B cell (primary cell): ENCODE measurements at regions not wholly inside any gene's neighbourhood (a gene's known extent, or its start where the extent isn't known, plus 50 kb on each side); places are given as distances from the start of the nearest gene placed in this dataset.

Experiments
- ATAC-seq: fragments of 200-7000 bp; cut with Tn5 transposase; one replicate; pipeline ENCODE4 v1.10.0; 2021; ENCODE audit warnings: low read depth, mild to moderate bottlenecking, moderate number of reproducible peaks, moderate library complexity
- CTCF ChIA-PET: fragments of 350-600 bp; sonication (Branson Sonifier 250); formaldehyde crosslinking; loops from one replicate; lab custom pipeline; 2021; ENCODE audit warnings: antibody characterized with exemption, inconsistent platforms; lab: Charles Lee
- POLR2A ChIA-PET: fragments of 350-600 bp; sonication (Branson Sonifier 250); formaldehyde crosslinking; loops from one replicate; lab custom pipeline; 2021; ENCODE audit warnings: antibody characterized with exemption; lab: Charles Lee
- DNase-seq: peaks from one replicate; pipeline ENCODE4 v3.0.0; 2013
- H2AFZ ChIP-seq: 2 replicates; pipeline ENCODE4 v1.6.1; 2012; ENCODE audit warnings: mild to moderate bottlenecking, low read depth, low read length; ENCODE audit not compliant: insufficient read depth, poor library complexity, severe bottlenecking
- H3K27ac ChIP-seq, 2 donors: 1 replicate in 1 of 2; 2 replicates in 1 of 2; pipeline ENCODE4 v1.5.1; 2012 to 2013; ENCODE audit warnings: low read length in 2 of 2, mild to moderate bottlenecking in 2 of 2, moderate library complexity in 1 of 2
- H3K27me3 ChIP-seq, 4 experiments: fragments of 200-600 bp in 1 of 4; sonication (generic) in 1 of 4; replicated peaks in 1 of 4; 1 replicate in 2 of 4; 2 replicates in 2 of 4; pipeline versions ENCODE4 v1.6.1 to v1.7.0; 2013 to 2016; ENCODE audit warnings: low read length in 3 of 4, mild to moderate bottlenecking in 2 of 4, mixed read lengths in 1 of 4, moderate library complexity in 1 of 4; ENCODE audit not compliant: insufficient read depth in 4 of 4, control insufficient read depth in 3 of 4; ENCODE audit errors: control extremely low read depth in 1 of 4
- H3K36me3 ChIP-seq, 2 experiments: replicated peaks in 1 of 2; 1 replicate in 1 of 2; 2 replicates in 1 of 2; pipeline versions ENCODE4 v1.6.1 to v1.7.1; 2013; ENCODE audit warnings: low read length in 1 of 2; ENCODE audit not compliant: insufficient read depth in 2 of 2, control insufficient read depth in 1 of 2; ENCODE audit errors: control extremely low read depth in 1 of 2, extremely low read depth in 1 of 2
- H3K4me1 ChIP-seq, 2 donors: fragments of 200-600 bp in 1 of 2; sonication (generic) in 1 of 2; 1 replicate in 1 of 2; 2 replicates in 1 of 2; pipeline versions ENCODE4 v1.5.1 to v1.6.1; 2013 to 2017; ENCODE audit warnings: low read length in 2 of 2; ENCODE audit not compliant: control insufficient read depth in 2 of 2, insufficient read depth in 2 of 2
- H3K4me2 ChIP-seq: replicated peaks from 2 replicates; pipeline ENCODE3; 2012; ENCODE audit warnings: mild to moderate bottlenecking, low read depth, low read length; ENCODE audit not compliant: poor library complexity, severe bottlenecking
- H3K4me3 ChIP-seq, 5 experiments: fragments of 200-600 bp in 1 of 5; sonication (generic) in 1 of 5; 1 replicate in 3 of 5; 2 replicates in 2 of 5; pipeline versions ENCODE4 v1.5.1 to v1.7.0; 2011 to 2016; ENCODE audit warnings: low read length in 4 of 5, mild to moderate bottlenecking in 4 of 5, low read depth in 2 of 5, control low read depth in 1 of 5, moderate library complexity in 1 of 5; ENCODE audit not compliant: insufficient read depth in 1 of 5; ENCODE audit errors: control extremely low read depth in 1 of 5, extremely low read depth in 1 of 5
- H3K79me2 ChIP-seq: fragments of 200-600 bp; sonication (generic); one replicate; pipeline ENCODE4 v1.6.0; 2016; ENCODE audit warnings: low read length; ENCODE audit not compliant: control insufficient read depth, insufficient read depth
- H3K9ac ChIP-seq: fragments of 200-600 bp; sonication (generic); 2 replicates; pipeline ENCODE4 v1.6.1; 2017; ENCODE audit warnings: mild to moderate bottlenecking, low read length, moderate library complexity
- H3K9me3 ChIP-seq, 3 donors: one replicate each; pipeline versions ENCODE4 v1.6.1 to v1.7.1; 2013; ENCODE audit warnings: low read length in 2 of 3; ENCODE audit not compliant: control insufficient read depth in 2 of 3, insufficient read depth in 1 of 3; ENCODE audit errors: control extremely low read depth in 1 of 3
- H4K20me1 ChIP-seq: 2 replicates; pipeline ENCODE4 v1.6.0; 2012; ENCODE audit warnings: mild to moderate bottlenecking, low read length; ENCODE audit not compliant: insufficient read depth, control insufficient read depth, poor library complexity, severe bottlenecking
- H3K27ac Mint-ChIP-seq: one replicate; pipeline ENCODE4 v1.8.0; 2021; ENCODE audit warnings: mixed read lengths
- H3K27me3 Mint-ChIP-seq: one replicate; pipeline ENCODE4 v1.8.0; 2021; ENCODE audit warnings: mixed read lengths
- H3K4me1 Mint-ChIP-seq: one replicate; pipeline ENCODE4 v1.8.0; 2021; ENCODE audit warnings: mixed read lengths
- H3K4me3 Mint-ChIP-seq: one replicate; pipeline ENCODE4 v1.8.0; 2021; ENCODE audit warnings: mixed read lengths
- H3K9me3 Mint-ChIP-seq: one replicate; pipeline ENCODE4 v1.8.0; 2022; ENCODE audit warnings: mixed read lengths; ENCODE audit not compliant: insufficient read depth
- EZH2 ChIP-seq: IDR thresholded peaks from 2 replicates; pipeline ENCODE4 v1.6.1; 2012; ENCODE audit warnings: borderline replicate concordance, low read depth, mild to moderate bottlenecking, moderate library complexity, low read length; ENCODE audit not compliant: insufficient read depth, poor library complexity, severe bottlenecking
- WGBS: methylation state at CpG from one replicate; pipeline ENCODE4 v1.1.5; 2013; ENCODE audit warnings: missing lambda C conversion rate; ENCODE audit not compliant: insufficient coverage; 5-methylcytosine and 5-hydroxymethylcytosine counted together
- intact Hi-C: fragments of 100-400 bp; cut with micrococcal nuclease; formaldehyde crosslinking; loops from one replicate; pipeline ENCODE4 v1.10.0; 2022
- TF ChIP-seq, protein P1 (sequence below): fragments of 200-600 bp; IDR thresholded peaks from one replicate; pipeline ENCODE4 v1.8.0; 2022; ENCODE audit warnings: antibody characterized with exemption, mild to moderate bottlenecking

GRCh38 chr10:84059526-84059925 lies 79.8 kb upstream of the GHITM start:
- Histone ChIP-seq H3K27me3 (peaks cover 0 to 3% (median 0%) of the 10 kb centered on the region in 4 experiments), H4K20me1 (no peaks in the 10 kb centered on the region), H3K79me2 (no peaks in the 10 kb centered on the region), H3K9me3 (peaks cover 0 to 3% (median 0%) of the 10 kb centered on the region in 3 donors), H3K4me1 (no peaks in the 10 kb centered on the region), H3K9ac (no peak overlapping the region), H3K36me3 (no peaks in the 10 kb centered on the region), H3K27ac (no peak overlapping the region), H2AFZ (no peak overlapping the region), H3K4me3 (no peak overlapping the region), H3K4me2 (no peak overlapping the region)
- H3K27ac Mint-ChIP-seq = no peak overlapping the region
- WGBS = 78% methylated on average over 3 of the region's 3 CpGs
- no peaks in the 10 kb centered on the region for H3K4me1 Mint-ChIP-seq
- ChIA-PET CTCF (no interaction called here), POLR2A (no interaction called here)
- no peak overlapping the region for H3K4me3 Mint-ChIP-seq
- DNase-seq (no peak), ATAC-seq (no peak)
- TF ChIP-seq, protein P1, sequence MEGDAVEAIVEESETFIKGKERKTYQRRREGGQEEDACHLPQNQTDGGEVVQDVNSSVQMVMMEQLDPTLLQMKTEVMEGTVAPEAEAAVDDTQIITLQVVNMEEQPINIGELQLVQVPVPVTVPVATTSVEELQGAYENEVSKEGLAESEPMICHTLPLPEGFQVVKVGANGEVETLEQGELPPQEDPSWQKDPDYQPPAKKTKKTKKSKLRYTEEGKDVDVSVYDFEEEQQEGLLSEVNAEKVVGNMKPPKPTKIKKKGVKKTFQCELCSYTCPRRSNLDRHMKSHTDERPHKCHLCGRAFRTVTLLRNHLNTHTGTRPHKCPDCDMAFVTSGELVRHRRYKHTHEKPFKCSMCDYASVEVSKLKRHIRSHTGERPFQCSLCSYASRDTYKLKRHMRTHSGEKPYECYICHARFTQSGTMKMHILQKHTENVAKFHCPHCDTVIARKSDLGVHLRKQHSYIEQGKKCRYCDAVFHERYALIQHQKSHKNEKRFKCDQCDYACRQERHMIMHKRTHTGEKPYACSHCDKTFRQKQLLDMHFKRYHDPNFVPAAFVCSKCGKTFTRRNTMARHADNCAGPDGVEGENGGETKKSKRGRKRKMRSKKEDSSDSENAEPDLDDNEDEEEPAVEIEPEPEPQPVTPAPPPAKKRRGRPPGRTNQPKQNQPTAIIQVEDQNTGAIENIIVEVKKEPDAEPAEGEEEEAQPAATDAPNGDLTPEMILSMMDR = no peak
- no peak for TF ChIP-seq EZH2
- intact Hi-C loops = no loop called here
- H3K27me3 Mint-ChIP-seq = peaks cover 14% of the 10 kb centered on the region
- no peaks in the 10 kb centered on the region for H3K9me3 Mint-ChIP-seq

DNA sequence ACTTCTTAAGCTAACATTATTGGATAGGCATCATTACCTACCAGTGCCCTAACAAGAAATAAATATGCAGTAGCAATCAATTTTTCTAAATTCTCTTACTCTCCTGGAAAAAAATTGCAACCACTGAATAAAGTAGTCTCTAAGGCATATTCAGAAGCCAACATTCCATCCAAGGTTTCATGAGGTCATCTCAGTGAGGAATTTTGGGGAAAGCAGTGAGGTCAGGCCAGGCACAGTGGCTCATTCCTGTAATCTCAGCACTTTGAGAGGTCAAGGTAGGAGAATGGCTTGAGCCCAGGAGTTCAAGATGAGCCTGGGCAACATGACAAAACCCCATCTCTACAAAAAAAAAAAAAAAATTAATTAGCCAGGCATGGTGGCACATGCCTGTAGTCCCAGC lies 75.9 kb upstream of the GHITM start:
- Histone ChIP-seq H3K4me3 (no peak overlapping the region), H3K36me3 (no peaks in the 10 kb centered on the region), H4K20me1 (no peaks in the 10 kb centered on the region), H3K27ac (no peak overlapping the region), H2AFZ (no peak overlapping the region), H3K4me1 (no peaks in the 10 kb centered on the region), H3K4me2 (no peak overlapping the region), H3K9ac (no peak overlapping the region), H3K27me3 (peaks cover 0 to 3% (median 0%) of the 10 kb centered on the region in 4 experiments), H3K79me2 (no peaks in the 10 kb centered on the region), H3K9me3 (peaks cover 0 to 3% (median 0%) of the 10 kb centered on the region in 3 donors)
- Mint-ChIP-seq H3K27me3 (peaks cover 15% of the 10 kb centered on the region), H3K9me3 (no peaks in the 10 kb centered on the region), H3K27ac (no peak overlapping the region), H3K4me3 (no peak overlapping the region), H3K4me1 (no peaks in the 10 kb centered on the region)
- TF ChIP-seq, protein P1 = no peak
- TF ChIP-seq EZH2 = no peak
- DNase-seq = no peak
- ATAC-seq = no peak
- POLR2A ChIA-PET = no interaction called here
- intact Hi-C loops = no loop called here
- CTCF ChIA-PET = no interaction called here
